ENCODE measurements at regions not wholly inside any gene's neighbourhood (a gene's known extent, or its start where the extent isn't known, plus 50 kb on each side); places are given as distances from the start of the nearest gene placed in this dataset.

- Histone ChIP-seq H3K4me1 (ENCODE audit: control insufficient read depth in 2 of 2, insufficient read depth in 2 of 2, low read length in 2 of 2) (no peaks in the 10 kb centered on the region), H3K79me2 (ENCODE audit: control insufficient read depth, insufficient read depth, low read length) (no peaks in the 10 kb centered on the region), H3K4me2 (replicated peaks; ENCODE audit: low read depth, low read length, poor library complexity, severe bottlenecking) (no peak overlapping the region), H3K36me3 (replicated peaks in 1 of 2; ENCODE audit: control extremely low read depth in 1 of 2, control insufficient read depth in 1 of 2, extremely low read depth in 1 of 2, insufficient read depth in 2 of 2, low read length in 1 of 2) (no peaks in the 10 kb centered on the region), H4K20me1 (ENCODE audit: control insufficient read depth, insufficient read depth, low read length, poor library complexity, severe bottlenecking) (no peaks in the 10 kb centered on the region), H3K4me3 (ENCODE audit: control extremely low read depth in 1 of 5, extremely low read depth in 1 of 5, insufficient read depth in 1 of 5, low read depth in 2 of 5, low read length in 4 of 5) (no peak overlapping the region), H2AFZ (ENCODE audit: insufficient read depth, low read depth, low read length, poor library complexity, severe bottlenecking) (no peak overlapping the region), H3K27ac (ENCODE audit: low read length in 2 of 2) (no peak overlapping the region), H3K27me3 (replicated peaks in 1 of 4; ENCODE audit: control extremely low read depth in 1 of 4, control insufficient read depth in 3 of 4, insufficient read depth in 4 of 4, low read length in 3 of 4) (peaks cover 0 to 5% (median 1%) of the 10 kb centered on the region in 4 experiments), H3K9ac (ENCODE audit: low read length) (no peak overlapping the region), H3K9me3 (ENCODE audit: control extremely low read depth in 1 of 3, control insufficient read depth in 2 of 3, insufficient read depth in 1 of 3, low read length in 2 of 3) (peaks cover 0 to 6% (median 0%) of the 10 kb centered on the region in 3 donors)
- Mint-ChIP-seq H3K4me3 (no peak overlapping the region), H3K27ac (no peak overlapping the region), H3K27me3 (peaks cover 37% of the 10 kb centered on the region), H3K9me3 (ENCODE audit: insufficient read depth) (no peaks in the 10 kb centered on the region), H3K4me1 (no peaks in the 10 kb centered on the region)
- intact Hi-C loops (cut with micrococcal nuclease), result no loop called here
- no peak for TF ChIP-seq EZH2 (IDR thresholded peaks at IDR 0.05; ENCODE audit: borderline replicate concordance, insufficient read depth, low read depth, low read length, poor library complexity, severe bottlenecking)
- no peak for TF ChIP-seq CTCF (IDR thresholded peaks at IDR 0.05)
- POLR2A ChIA-PET, result no interaction called here
- CTCF ChIA-PET, result no interaction called here
- whole genome bisulfite sequencing (ENCODE audit: insufficient coverage), result 97% methylated on average over 5 of the region's 5 CpGs
- no peak for DNase-seq
- ATAC-seq (ENCODE audit: low read depth), result no peak
Measured at GRCh38 chr10:15457382-15457781, 86.3 kb upstream of the FAM171A1 start.

GRCh38 chr10:15455456-15455855, 84.4 kb upstream of the FAM171A1 start:
- no peaks in the 10 kb centered on the region for H3K36me3 ChIP-seq (replicated peaks in 1 of 2; ENCODE audit: control extremely low read depth in 1 of 2, control insufficient read depth in 1 of 2, extremely low read depth in 1 of 2, insufficient read depth in 2 of 2, low read length in 1 of 2)
- H3K4me3 Mint-ChIP-seq, result no peak overlapping the region
- H3K27me3 Mint-ChIP-seq, result peaks cover 38% of the 10 kb centered on the region
- no peaks in the 10 kb centered on the region for H3K4me1 ChIP-seq (ENCODE audit: control insufficient read depth in 2 of 2, insufficient read depth in 2 of 2, low read length in 2 of 2)
- H3K9me3 Mint-ChIP-seq (ENCODE audit: insufficient read depth), result no peaks in the 10 kb centered on the region
- H3K9ac ChIP-seq (ENCODE audit: low read length), result no peak overlapping the region
- ATAC-seq (ENCODE audit: low read depth), result no peak
- H3K9me3 ChIP-seq (ENCODE audit: control extremely low read depth in 1 of 3, control insufficient read depth in 2 of 3, insufficient read depth in 1 of 3, low read length in 2 of 3), result peaks cover 0 to 6% (median 0%) of the 10 kb centered on the region in 3 donors
- no peaks in the 10 kb centered on the region for H3K4me1 Mint-ChIP-seq
- no peak overlapping the region for H3K27ac ChIP-seq (ENCODE audit: low read length in 2 of 2)
- no peak overlapping the region for H2AFZ ChIP-seq (ENCODE audit: insufficient read depth, low read depth, low read length, poor library complexity, severe bottlenecking)
- H3K4me3 ChIP-seq (ENCODE audit: control extremely low read depth in 1 of 5, extremely low read depth in 1 of 5, insufficient read depth in 1 of 5, low read depth in 2 of 5, low read length in 4 of 5), result no peak overlapping the region
- TF ChIP-seq EZH2 (IDR thresholded peaks at IDR 0.05; ENCODE audit: borderline replicate concordance, insufficient read depth, low read depth, low read length, poor library complexity, severe bottlenecking) (no peak), CTCF (IDR thresholded peaks at IDR 0.05) (no peak)
- H3K4me2 ChIP-seq (replicated peaks; ENCODE audit: low read depth, low read length, poor library complexity, severe bottlenecking), result no peak overlapping the region
- no peaks in the 10 kb centered on the region for H4K20me1 ChIP-seq (ENCODE audit: control insufficient read depth, insufficient read depth, low read length, poor library complexity, severe bottlenecking)
- POLR2A ChIA-PET, result no interaction called here
- no peak overlapping the region for H3K27ac Mint-ChIP-seq
- intact Hi-C loops (cut with micrococcal nuclease), result no loop called here
- no peaks in the 10 kb centered on the region for H3K79me2 ChIP-seq (ENCODE audit: control insufficient read depth, insufficient read depth, low read length)
- DNase-seq, result no peak
- peaks cover 0 to 5% (median 1%) of the 10 kb centered on the region in 4 experiments for H3K27me3 ChIP-seq (replicated peaks in 1 of 4; ENCODE audit: control extremely low read depth in 1 of 4, control insufficient read depth in 3 of 4, insufficient read depth in 4 of 4, low read length in 3 of 4)
- CTCF ChIA-PET, result no interaction called here
